Stimulated activated CD8-positive, alpha-beta memory T cell treated with anti-CD3 and anti-CD28 coated beads, Interleukin-4, amount 100 ng/mL, for 4 hours (primary cell): ENCODE measurements at regions not wholly inside any gene's neighbourhood (a gene's known extent, or its start where the extent isn't known, plus 50 kb on each side); places are given as distances from the start of the nearest gene placed in this dataset.
"Not testable (repeated sequence)": the region's sequence is repeated elsewhere in the genome, so short reads cannot be mapped to it uniquely, and the experiment has no call there.

Experiments
- DNase-seq, 2 donors: peaks; one replicate each; pipeline ENCODE4 v3.0.0-alpha.2; 2020; ENCODE audit warnings: low read depth in 2 of 2, low spot score in 1 of 2

DNA sequence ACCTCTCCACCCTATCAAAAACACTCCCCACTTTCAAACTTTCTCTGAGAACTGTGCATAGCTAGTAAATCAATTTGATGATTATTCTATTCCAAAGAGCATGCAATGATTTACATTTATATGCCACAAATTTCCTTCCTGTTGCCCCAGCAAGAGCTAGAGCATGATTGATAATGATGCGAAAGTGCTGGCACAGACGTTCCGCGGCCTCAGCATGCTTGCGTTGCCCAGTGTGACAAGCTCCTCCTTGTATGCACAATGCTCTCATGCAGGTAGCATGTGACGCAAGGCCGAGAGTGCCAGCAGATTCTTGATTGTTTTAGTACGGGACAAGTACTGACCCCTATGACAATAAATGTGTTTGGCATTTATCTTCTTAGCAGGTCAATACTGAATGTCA, 696.3 kb upstream of the SLC35B3 start:
- DNase-seq = no peak

DNA sequence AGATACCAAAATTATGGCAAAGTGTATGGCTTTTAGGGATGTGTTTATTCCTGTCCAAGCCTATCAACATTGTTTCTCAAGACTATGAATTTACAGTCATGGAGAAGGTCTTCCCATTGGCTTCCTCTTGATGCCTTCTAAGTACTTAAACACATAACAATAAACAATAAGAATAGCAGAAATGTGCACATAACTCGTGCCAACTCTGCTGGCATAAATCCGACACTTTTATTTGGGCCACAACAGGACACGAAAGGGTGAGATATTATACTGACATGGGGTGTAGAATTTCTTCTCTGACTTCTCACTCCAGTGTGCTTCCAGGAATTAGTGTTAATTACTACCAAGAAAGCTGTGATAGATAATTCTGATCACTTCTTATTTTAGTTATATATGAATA, 695.9 kb upstream of the SLC35B3 start:
- DNase-seq = no peak

DNA sequence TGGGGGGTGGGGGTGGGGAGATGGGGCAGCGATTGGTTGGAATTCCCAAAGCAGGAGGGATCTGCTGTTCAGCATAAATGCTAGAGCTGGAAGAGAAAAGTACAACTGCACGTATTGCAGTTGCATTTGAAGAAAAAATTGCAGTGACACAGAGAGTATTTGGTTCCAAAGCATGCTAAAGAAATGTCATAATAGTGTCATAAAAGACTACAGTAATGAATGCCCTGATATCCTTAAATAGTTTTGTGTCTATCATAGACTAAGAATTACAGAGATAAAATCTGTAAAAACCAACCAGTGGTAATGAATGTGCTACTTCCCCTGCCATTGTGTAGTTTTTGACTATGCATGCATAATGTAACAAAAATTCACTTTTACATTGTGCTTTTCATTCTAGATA, 693.6 kb upstream of the SLC35B3 start:
- DNase-seq = no peak

DNA sequence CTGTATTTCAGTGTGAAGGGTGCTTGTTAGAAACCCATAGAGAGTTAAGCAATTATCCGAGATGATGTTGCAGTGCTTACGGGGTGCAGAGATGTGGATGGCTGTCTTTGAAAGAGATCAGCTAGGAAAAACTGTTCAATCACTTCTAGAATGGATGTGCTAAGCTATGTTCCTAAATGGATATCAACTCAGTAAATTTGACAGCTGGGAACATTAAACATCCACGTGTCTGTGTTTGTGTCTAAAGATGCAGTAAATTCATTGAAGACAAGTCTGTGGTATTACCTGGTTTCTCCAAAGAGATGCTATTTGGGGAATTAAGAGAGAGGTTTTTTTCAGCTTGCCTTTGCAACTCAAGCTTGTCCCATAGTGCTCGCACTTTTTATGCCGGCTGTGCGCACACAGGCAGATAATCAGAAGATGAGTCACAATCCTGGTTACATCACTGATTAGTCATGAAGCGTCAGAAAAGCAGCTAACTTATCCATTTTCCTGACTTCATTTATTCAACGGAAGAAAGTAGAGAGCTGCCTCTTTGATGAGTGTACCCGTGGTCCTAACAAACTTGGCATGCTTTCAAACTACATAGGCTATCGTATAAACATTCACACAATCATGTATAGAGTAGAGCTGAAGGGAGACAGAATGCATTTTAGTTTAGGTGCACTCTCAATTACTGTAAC, 691.7 kb upstream of the SLC35B3 start:
- DNase-seq = no peak

DNA sequence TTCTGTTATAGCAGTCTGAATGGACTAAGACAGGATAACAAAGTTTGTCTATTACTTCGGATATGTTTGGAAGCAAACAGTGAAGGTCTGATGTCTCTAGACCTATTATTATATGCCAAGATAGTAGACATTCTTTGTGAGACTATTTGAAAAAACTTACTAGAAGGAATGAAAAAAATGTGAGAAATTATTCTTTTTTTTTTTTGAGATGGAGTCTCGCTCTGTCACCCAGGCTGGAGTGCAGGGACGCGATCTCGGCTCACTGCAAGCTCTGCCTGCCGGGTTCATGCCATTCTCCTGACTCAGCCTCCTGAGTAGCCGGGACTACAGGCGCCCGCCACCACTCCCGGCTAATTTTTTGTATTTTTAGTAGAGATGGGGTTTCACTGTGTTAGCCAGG, 690.7 kb upstream of the SLC35B3 start:
- not testable (repeated sequence) for DNase-seq

DNA sequence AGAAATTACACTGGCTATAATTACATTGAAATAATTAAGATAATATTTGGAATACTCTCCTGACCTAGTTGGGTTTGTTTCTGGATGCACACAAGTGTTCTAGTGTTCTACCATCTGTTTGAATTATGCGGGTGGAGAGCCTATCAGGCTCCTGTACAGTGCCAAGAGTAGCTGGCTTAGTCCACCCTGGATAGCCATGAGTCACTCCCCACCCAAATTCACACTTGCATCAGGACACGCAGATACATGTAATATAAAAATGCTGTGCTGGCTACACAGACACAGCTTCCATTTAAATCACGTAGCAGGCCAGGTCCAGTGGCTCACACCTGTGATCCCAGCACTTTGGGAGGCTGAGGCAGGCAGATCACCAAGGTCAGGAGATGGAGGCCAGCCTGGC, 686.2 kb upstream of the SLC35B3 start:
- no peak for DNase-seq

DNA sequence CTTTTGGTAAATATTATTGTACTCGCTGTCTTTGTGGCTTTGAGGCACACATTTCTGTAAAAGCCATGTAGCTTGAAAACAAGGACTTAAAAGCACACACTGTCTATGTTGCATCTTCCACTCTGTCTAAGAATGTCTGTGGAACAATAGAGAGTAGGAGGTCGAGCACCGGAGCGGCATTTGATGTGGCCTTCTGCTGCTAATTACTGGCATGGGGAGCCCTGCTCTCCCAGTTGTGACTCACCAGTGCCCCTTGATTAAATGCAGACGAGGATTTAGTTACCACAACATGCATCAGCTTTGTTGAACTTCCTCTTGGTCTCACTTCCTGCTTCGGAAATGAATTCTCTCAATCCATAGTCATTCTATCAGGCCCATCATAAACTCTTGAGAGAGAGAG, 680.7 kb upstream of the SLC35B3 start:
- no peak for DNase-seq

DNA sequence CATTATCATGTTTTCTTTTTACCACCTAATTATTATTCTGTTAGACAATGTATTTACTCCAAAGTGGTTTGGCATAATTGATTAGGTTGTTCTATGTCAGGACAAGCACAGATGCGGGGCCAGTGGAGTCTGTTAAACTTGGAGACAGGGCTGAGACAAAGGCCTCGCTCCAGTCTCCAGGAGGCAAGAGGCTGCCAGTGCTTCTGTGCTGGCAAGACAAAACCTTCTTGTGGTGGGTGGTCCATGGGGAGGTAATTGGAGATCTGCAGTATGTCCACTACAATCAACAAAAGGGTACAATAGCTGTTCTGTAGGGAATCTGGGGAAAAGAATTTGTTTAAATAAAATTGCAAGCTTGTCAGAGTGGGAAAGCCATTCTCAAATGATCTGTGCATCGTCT, 677.2 kb upstream of the SLC35B3 start:
- no peak for DNase-seq

DNA sequence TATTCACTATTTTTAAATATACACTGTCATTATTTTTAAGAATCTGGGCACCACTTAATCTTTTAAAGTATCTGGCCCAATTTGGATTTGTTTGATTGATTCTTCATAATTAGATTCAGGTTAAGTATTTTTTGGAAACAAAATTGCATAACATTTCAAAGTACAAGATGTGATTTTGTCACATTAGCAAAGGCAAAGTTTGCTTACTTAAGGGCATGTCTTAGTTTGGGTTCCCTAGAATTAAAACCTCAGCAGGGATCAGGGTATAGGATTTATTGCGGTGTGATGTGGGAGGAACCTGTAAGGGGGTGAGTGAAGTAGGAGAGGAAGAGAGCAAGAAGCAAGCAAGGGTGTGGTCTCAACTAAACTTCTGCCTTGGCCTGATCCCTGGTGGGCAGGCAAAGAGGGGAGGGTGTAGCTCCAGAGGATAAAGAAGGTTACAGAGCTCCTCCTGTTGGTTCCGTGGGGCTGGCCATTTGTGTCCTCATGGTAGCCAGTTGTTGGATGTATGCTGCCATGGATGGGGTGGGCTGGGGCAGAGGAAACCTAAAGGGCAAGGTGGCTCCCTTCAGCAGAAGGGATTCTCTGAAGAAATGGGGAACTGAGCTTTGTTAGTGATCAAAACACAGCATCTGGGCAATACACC, 668.7 kb upstream of the SLC35B3 start:
- no peak for DNase-seq

DNA sequence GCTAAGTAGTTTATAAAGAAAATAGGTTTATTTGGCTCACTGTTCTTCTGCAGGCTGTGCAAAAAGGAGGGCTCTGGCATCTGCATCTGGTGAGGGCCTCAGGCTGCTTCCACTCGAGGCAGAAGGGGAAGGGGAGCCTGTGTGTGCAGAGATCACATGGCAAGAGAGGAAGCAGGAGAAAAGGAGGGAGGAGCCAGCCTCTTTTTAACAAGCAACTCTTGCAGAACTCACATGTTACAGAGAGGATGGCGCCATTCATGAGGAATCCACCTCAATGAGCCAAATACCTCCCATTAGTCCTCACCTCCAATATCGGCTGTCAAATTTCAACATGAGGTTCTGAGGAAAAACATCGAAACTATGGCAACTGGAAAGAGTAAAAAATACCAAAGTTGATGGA, 666.6 kb upstream of the SLC35B3 start:
- no peak for DNase-seq

DNA sequence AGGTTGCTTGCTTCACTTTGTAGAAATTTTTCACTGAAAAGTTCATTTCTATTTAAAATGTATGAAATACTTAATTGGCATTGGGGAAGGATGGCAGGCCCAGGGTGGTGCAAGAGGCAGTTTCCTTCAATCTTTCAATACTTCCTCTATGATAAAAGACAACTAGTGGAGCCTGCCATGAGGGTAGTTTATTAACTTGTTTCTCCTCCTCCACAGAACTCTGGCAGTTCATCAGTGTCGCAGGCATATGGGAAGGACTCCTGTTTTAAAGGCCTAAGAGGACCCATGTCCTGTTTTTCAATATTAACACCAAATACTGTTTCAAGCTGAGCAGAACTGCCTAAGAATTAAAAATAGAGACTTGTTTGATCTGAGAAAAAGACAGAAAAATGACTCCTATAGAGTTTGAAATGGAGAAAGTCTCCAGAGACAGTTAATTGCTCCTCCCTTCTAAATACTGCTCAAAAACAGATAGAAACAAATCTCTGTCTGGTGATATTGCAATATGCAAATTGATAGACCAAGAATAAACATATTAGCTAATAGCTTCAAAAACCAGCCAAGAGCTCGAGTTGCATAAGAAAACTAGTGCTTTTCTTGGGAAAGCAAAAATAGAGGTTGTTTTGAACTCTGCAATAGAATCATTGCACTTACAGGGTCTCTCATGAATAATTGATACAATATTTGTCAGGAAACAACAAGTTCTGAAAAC, 665.7 kb upstream of the SLC35B3 start:
- no peak for DNase-seq

DNA sequence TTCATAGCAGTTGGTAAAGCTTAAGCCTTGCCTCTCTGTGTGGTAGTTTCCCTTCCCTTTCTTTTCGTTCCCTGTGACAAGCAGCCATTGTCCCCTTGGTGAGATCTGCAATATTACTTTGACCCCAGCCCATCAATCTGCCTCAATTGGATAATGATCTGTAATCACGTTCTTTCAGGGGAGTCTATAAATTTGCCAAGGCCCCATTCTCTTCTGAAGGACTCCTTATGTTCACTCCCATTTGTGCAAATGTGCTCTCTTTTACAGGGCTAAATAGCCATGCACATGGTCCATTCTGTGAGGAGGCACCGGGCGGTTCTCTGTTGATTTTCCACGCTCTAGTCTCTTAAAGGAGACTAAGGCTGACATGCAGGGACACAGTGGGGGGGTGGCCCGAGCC, 660.4 kb upstream of the SLC35B3 start:
- no peak for DNase-seq

DNA sequence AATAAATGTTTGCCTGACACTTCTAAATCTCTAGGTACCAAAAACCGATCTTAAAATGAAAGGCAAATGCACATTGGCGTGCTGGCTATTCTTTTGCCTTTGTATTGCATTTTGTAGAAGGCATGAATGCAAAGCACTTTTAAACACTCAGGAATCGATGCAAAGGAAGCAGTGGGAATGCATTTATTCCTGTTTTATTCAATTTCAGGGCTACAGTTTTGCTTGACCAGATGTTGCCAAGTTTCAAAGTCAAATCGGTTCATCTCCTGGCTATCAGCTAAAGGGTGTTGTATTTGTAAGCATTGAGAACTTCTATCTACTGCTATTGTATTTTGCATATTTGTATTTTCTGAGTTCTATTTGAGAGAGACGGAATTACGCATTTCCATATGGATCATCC, 659.8 kb upstream of the SLC35B3 start:
- no peak for DNase-seq

DNA sequence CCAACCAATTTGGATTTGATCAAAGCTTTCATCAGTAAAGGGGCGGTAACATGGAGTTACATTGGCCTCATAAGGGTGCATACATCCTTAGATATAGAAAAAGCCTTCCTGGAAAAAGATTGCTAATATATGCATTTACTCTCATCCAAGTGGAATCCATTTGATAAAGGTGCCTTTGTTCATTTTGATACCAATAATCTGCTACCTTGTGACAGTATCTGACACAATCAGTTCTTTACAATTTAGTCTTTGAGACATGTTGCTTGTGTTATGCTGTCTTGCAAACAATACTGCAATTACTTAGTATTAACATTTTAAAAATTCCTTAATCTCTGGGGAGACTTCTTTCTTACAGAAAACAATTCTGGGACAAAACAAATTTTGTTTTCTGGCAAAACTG, 654.4 kb upstream of the SLC35B3 start:
- DNase-seq = no peak

DNA sequence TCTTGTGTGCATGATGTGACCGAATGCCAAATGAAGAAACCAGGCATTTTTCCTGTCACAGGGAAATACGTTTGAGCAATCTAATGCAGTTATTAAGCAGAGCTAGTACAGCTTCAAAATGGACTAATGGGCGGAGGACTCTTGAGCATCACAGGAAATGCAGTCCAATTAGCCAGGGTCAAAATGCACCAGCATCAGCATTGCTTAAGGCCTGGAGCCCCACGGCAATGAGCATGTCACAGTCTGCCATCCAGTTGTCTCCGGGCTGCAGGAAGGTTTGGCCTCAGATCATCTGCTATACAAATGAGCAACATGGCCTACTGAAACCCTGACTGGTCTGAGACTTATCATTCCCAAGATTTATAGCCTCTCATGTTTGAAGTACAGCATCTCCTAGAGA, 652.1 kb upstream of the SLC35B3 start:
- no peak for DNase-seq

DNA sequence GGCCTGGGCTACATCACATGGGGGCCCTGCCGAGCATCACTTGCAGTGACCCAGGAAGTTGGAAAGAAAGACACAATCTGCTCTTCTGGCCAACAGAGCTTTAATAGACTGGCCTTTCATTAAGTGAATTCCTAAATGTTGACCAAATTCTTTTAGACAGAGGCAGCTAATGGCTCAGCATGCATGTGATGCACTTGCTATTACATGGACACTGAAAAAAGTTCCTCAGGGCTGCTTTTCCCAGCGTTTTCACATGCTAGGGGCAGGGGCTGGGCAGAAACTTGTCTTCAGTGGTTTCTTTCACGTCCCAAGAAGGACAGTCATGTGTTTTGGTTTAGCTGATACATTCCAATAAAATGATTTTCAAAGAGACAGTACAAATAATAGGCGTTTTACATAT, 651.0 kb upstream of the SLC35B3 start:
- no peak for DNase-seq

DNA sequence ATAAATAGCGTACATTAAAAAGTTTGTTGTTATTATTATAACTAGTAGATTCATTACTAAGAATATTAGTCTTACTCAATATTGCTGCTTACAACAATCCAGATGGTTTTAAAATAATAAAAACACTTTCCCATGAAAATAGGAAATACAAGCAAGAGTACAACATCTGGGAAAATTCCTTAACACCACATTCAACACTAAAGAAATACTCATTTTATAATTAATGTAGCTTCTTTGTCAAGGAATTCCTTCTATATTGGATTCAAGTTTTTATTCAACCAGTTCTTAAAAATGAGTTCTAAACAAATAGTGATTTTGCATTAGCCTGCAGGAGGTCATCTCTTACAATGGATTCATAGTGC, 650.3 kb upstream of the SLC35B3 start:
- DNase-seq = no peak

DNA sequence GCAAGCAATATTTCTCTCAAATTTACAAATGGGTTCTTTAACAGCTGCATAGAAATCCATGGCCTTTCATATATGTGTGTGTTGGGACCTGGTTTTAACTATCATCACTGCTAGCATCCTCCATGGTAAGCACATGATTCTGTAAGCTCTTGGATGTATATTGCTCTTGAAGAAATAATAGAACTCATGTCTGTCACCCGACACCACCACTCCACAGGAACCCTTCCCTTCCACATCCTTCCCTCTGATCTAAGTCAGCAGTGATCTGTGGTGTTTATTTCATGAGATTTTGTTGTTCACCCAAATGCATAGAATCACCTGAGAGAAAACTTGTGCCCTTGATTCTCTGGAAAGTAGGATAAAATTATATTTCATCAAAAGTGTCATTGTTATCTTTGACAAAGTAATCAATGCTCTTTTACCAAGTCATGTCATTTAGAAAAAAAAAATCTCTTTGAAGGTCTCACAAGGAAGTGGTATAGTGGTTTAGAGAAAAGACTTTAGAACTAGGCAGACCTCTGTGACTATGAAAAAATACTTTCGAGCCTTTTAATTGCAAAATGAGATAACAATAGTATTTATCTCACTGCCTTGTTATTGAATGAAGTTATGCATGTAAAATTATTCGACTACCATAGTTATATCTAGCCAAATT, 649.8 kb upstream of the SLC35B3 start:
- DNase-seq = no peak

DNA sequence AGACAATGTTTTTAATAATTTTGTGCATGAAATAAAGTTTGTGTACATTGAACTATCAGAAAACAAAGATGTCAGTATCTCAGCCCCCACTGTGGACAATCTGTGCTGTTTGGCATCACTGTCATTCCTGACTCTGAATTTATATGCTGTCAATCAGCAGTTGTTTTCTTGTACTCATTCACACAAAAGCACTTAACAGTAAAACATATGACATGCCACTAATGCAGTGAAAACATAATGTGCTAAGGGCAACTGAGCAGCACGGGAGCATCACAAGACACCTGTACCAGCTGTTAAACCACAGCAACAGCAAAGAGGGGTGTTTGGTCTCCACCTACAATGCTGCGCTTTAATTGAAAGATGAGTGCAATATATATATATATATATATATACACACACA, 647.8 kb upstream of the SLC35B3 start:
- DNase-seq = no peak

DNA sequence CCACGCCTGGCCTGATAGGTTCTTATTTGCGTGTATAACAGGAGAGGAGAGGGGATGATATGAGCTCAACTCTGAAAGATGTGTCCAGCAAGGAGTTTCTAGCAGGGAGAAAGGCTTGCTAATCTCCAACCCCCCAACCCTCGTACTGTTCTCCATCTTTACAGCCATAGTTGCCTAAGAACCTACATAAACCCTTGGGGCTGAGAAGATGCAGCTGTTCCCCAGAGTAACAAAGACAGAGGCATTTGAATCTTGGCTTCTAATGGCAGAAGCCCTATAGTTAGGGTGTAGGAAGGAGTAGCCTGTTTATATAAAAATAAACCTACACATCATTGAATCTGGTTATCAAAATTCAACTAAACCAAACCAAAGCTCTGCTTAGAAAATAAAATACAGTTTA, 631.4 kb upstream of the SLC35B3 start:
- no peak for DNase-seq

DNA sequence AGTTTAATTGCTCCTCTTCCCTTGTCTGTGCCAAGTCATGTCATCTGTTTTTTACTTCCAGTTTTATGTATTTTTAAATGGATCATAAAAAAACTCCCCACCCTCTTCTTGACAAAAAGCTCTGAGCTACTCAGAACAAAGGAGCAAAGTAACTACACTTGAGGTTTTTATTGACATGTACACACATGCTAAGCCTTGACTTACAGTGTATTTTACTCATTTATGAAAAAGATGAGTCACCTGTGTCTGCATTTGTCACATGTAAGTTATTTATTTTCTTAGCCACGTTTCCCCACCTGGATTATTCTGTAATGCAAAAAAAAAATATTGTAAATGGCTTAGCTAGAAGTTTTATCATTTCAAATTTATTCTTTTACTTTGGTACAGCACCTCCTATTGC, 628.8 kb upstream of the SLC35B3 start:
- no peak for DNase-seq

DNA sequence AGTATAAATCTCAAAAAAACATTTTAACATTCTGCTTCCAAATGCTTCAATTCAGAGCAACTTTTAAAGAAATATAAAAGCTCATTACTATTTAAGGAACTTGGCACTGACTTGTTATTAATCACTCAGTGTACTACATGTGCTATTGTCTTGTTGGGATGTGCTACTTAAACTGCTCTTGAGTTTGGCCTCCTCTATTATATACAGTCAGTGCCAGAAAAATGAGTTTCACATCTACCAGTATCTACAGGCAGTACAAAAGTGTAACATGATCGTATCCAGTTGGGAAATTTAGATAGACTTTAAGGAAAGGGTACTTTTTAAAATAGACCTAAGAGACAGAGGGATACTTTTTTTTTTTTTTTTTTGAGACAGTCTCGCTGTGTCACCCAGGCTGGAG, 627.3 kb upstream of the SLC35B3 start:
- DNase-seq = no peak
